ENCODE measurements at regions not wholly inside any gene's neighbourhood (a gene's known extent, or its start where the extent isn't known, plus 50 kb on each side); places are given as distances from the start of the nearest gene placed in this dataset.
A peak's percentile ranks its signal among the peaks of the same experiment; 100 is the strongest.

GRCh38 chr5:114089259-114089658, 272.6 kb upstream of the KCNN2 start:
- Mint-ChIP-seq H3K4me3 (ENCODE audit: unreplicated experiment) (no peak overlapping the region), H3K36me3 (ENCODE audit: unreplicated experiment) (no peaks in the 10 kb centered on the region), H3K27ac (ENCODE audit: unreplicated experiment) (no peak overlapping the region), H3K4me1 (ENCODE audit: unreplicated experiment) (no peaks in the 10 kb centered on the region), H3K27me3 (ENCODE audit: unreplicated experiment) (peaks cover 42% of the 10 kb centered on the region), H3K9me3 (ENCODE audit: unreplicated experiment) (peaks cover 7% of the 10 kb centered on the region)
- no peak for TF ChIP-seq CTCF (IDR thresholded peaks at IDR 0.05)
- DNase-seq (ENCODE audit: extremely low spot score, unreplicated experiment): no peak

DNA sequence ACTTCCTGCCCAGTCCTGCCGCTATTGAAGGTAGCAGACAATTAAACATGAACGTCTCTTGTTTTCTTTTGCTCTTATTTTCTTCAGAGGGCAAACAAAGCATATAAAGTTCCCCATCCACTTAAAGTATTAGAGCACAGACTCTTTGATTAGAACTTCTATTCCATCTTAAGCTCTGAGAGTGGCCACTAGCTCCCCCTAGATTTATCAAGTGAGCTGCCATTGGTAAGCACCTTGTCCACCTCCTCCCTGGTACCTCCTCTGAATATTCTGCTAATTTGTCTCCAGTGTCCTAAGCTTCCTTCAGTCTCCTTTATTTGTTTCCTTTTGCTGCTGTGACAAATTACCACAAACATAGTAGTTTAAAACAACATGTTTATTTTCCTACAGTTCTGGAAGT, 264.3 kb upstream of the KCNN2 start:
- Mint-ChIP-seq H3K4me1 (ENCODE audit: unreplicated experiment) (no peaks in the 10 kb centered on the region), H3K4me3 (ENCODE audit: unreplicated experiment) (no peak overlapping the region), H3K36me3 (ENCODE audit: unreplicated experiment) (no peaks in the 10 kb centered on the region), H3K27me3 (ENCODE audit: unreplicated experiment) (peaks cover 4% of the 10 kb centered on the region), H3K27ac (ENCODE audit: unreplicated experiment) (no peak overlapping the region), H3K9me3 (ENCODE audit: unreplicated experiment) (peaks cover 7% of the 10 kb centered on the region)
- TF ChIP-seq CTCF (IDR thresholded peaks at IDR 0.05): no peak
- DNase-seq (ENCODE audit: extremely low spot score, unreplicated experiment): no peak

DNA sequence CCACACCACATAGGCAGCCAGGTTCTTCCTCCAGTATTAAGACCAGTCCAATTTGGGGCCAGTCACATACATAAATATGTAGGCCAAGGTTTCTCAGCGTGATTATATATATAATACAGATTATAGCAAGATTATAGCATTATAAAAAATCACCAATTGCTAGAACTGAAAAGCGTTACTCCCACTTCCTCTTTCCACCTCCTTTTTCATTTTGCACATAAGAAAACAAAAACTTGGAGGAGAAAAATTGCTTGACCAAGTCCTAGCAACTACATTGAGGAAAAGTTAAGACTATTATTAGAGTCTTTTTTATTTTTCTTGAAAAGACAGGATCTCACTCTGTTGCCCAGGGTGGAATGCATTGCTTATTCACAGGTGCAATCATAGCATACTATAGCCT, 262.7 kb upstream of the KCNN2 start:
- H3K27ac Mint-ChIP-seq (ENCODE audit: unreplicated experiment): no peak overlapping the region
- no peak for DNase-seq (ENCODE audit: extremely low spot score, unreplicated experiment)
- H3K4me3 Mint-ChIP-seq (ENCODE audit: unreplicated experiment): no peak overlapping the region
- no peak for TF ChIP-seq CTCF (IDR thresholded peaks at IDR 0.05)
- no peaks in the 10 kb centered on the region for H3K9me3 Mint-ChIP-seq (ENCODE audit: unreplicated experiment)
- H3K4me1 Mint-ChIP-seq (ENCODE audit: unreplicated experiment): no peaks in the 10 kb centered on the region
- H3K27me3 Mint-ChIP-seq (ENCODE audit: unreplicated experiment): no peaks in the 10 kb centered on the region
- H3K36me3 Mint-ChIP-seq (ENCODE audit: unreplicated experiment): no peaks in the 10 kb centered on the region

DNA sequence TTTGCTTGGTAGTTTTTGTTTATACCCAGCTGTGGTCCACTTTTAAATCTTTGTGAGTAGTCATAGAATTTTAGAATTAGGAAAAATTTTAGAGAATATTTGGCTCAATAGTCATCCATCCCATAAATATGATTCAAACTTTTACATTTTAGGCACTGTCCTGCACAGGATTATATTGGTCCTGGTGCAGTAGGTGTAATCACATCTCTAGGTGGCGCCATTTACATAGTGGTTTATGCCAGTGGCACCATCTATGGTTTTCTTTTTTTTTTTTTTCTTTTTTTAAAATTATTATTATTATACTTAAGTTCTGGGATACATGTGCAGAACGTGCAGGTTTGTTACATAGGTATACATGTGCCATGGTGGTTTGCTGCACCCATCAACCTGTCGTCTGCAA, 260.7 kb upstream of the KCNN2 start:
- no peak for DNase-seq (ENCODE audit: extremely low spot score, unreplicated experiment)
- Mint-ChIP-seq H3K4me3 (ENCODE audit: unreplicated experiment) (no peak overlapping the region), H3K27ac (ENCODE audit: unreplicated experiment) (no peak overlapping the region), H3K9me3 (ENCODE audit: unreplicated experiment) (no peaks in the 10 kb centered on the region), H3K4me1 (ENCODE audit: unreplicated experiment) (no peaks in the 10 kb centered on the region), H3K27me3 (ENCODE audit: unreplicated experiment) (no peaks in the 10 kb centered on the region), H3K36me3 (ENCODE audit: unreplicated experiment) (no peaks in the 10 kb centered on the region)
- peak; percentile 87 for TF ChIP-seq CTCF (IDR thresholded peaks at IDR 0.05)

- Mint-ChIP-seq H3K4me3 (ENCODE audit: unreplicated experiment) (no peak overlapping the region), H3K4me1 (ENCODE audit: unreplicated experiment) (no peaks in the 10 kb centered on the region), H3K36me3 (ENCODE audit: unreplicated experiment) (no peaks in the 10 kb centered on the region), H3K9me3 (ENCODE audit: unreplicated experiment) (no peaks in the 10 kb centered on the region), H3K27me3 (ENCODE audit: unreplicated experiment) (no peaks in the 10 kb centered on the region), H3K27ac (ENCODE audit: unreplicated experiment) (no peak overlapping the region)
- no peak for DNase-seq (ENCODE audit: extremely low spot score, unreplicated experiment)
- TF ChIP-seq CTCF (IDR thresholded peaks at IDR 0.05): no peak
Measured at GRCh38 chr5:114113604-114114003, 248.3 kb upstream of the KCNN2 start.

Measured in osteocyte (in vitro differentiated cells).